ENCODE measurements at regions not wholly inside any gene's neighbourhood (a gene's known extent, or its start where the extent isn't known, plus 50 kb on each side); places are given as distances from the start of the nearest gene placed in this dataset.

DNA sequence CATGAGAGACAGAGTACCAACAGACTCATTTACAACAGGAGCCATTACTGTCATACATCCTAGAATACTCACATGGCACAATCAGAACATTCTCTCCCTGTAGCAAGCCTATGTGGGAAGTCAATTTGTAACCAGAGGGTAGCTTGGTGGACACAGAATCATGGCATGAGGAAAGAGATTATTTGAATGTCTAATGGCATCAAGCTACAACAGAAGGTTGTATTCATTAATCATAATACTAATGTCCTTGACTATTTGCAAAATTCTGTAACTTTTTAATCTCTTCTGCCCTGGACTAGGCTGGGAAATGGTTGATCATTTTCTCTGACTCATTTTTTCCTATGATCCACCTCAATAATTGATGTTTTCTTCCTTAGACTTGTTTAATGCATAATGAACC, 345.2 kb upstream of the IL12A start:
- intact Hi-C loops (cut with DNase I), result no loop called here
- no peaks in the 10 kb centered on the region for H3K27me3 ChIP-seq
- no peaks in the 10 kb centered on the region for H3K9me3 ChIP-seq
- no peaks in the 10 kb centered on the region for H3K4me1 ChIP-seq
- no peaks in the 10 kb centered on the region for H3K36me3 ChIP-seq
- no peak for DNase-seq
- no peak overlapping the region for H3K4me3 ChIP-seq
- H3K27ac ChIP-seq, result no peak overlapping the region
- TF ChIP-seq POLR2AphosphoS5 (IDR thresholded peaks at IDR 0.05) (no peak), EP300 (IDR thresholded peaks at IDR 0.05) (no peak), POLR2A (IDR thresholded peaks at IDR 0.05) (no peak)
- TF ChIP-seq, protein P1, sequence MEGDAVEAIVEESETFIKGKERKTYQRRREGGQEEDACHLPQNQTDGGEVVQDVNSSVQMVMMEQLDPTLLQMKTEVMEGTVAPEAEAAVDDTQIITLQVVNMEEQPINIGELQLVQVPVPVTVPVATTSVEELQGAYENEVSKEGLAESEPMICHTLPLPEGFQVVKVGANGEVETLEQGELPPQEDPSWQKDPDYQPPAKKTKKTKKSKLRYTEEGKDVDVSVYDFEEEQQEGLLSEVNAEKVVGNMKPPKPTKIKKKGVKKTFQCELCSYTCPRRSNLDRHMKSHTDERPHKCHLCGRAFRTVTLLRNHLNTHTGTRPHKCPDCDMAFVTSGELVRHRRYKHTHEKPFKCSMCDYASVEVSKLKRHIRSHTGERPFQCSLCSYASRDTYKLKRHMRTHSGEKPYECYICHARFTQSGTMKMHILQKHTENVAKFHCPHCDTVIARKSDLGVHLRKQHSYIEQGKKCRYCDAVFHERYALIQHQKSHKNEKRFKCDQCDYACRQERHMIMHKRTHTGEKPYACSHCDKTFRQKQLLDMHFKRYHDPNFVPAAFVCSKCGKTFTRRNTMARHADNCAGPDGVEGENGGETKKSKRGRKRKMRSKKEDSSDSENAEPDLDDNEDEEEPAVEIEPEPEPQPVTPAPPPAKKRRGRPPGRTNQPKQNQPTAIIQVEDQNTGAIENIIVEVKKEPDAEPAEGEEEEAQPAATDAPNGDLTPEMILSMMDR (IDR thresholded peaks at IDR 0.05), result no peak

DNA sequence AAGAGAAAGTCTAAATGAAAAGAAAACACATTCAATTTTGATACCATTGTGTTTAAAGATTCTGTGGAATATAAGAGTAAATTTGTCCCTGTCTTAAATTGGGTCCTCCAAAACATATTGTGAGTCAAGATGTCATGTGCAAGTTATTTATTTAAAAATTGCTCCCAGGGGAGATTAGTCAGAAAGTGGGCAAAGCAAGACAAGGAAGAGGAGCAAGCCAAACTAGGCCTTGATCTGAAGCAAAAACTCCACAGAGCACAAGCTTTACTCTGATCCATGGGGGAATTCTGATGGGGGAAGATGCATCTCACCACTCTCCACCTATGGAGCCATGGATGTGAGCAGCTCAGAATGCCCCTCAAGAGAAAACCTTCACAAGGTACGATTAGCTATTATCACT, 342.8 kb upstream of the IL12A start:
- no peak overlapping the region for H3K27ac ChIP-seq
- H3K36me3 ChIP-seq, result no peaks in the 10 kb centered on the region
- TF ChIP-seq POLR2A (IDR thresholded peaks at IDR 0.05), result no peak
- TF ChIP-seq, protein P1 (IDR thresholded peaks at IDR 0.05), result no peak
- no peak for TF ChIP-seq EP300 (IDR thresholded peaks at IDR 0.05)
- no peak for TF ChIP-seq POLR2AphosphoS5 (IDR thresholded peaks at IDR 0.05)
- H3K27me3 ChIP-seq, result no peaks in the 10 kb centered on the region
- WGBS, 2 donors, result 88 to 93% methylated on average over 1 of the region's 1 CpG
- no peaks in the 10 kb centered on the region for H3K9me3 ChIP-seq
- no peak for DNase-seq
- H3K4me1 ChIP-seq, result no peaks in the 10 kb centered on the region
- H3K4me3 ChIP-seq, result no peak overlapping the region
- intact Hi-C loops (cut with DNase I), result no loop called here

GRCh38 chr3:159649951-159650350, 338.7 kb upstream of the IL12A start:
- intact Hi-C loops (cut with DNase I), result no loop called here
- TF ChIP-seq POLR2AphosphoS5 (IDR thresholded peaks at IDR 0.05) (no peak), EP300 (IDR thresholded peaks at IDR 0.05) (no peak), POLR2A (IDR thresholded peaks at IDR 0.05) (no peak)
- TF ChIP-seq, protein P1 (IDR thresholded peaks at IDR 0.05), result no peak

DNA sequence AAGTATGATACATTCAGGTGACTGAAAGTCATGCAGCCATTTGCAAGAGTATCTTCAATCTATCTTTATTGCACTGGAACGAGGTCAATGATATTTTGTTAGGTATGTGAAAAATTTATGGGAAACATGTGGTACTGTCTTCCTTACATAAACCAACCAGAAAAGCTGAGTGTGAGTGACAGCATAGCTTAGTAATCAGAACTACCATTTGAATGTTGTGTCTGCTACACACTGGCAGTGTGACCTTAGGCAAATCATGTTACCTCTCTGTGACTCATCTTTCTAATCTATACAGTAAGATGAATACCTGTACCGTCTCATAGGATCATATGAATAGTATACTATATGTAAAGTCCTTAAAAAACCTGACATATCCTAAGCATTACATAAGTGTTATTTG, 337.9 kb upstream of the IL12A start:
- Histone ChIP-seq H3K36me3 (no peaks in the 10 kb centered on the region), H3K9me3 (no peaks in the 10 kb centered on the region), H3K4me3 (no peak overlapping the region), H3K4me1 (no peaks in the 10 kb centered on the region), H3K27ac (no peak overlapping the region), H3K27me3 (no peaks in the 10 kb centered on the region)
- DNase-seq, result no peak
- 31 to 60% methylated on average over 2 of the region's 2 CpGs for WGBS, 2 donors
- TF ChIP-seq, protein P1 (IDR thresholded peaks at IDR 0.05), result no peak
- TF ChIP-seq EP300 (IDR thresholded peaks at IDR 0.05) (no peak), POLR2AphosphoS5 (IDR thresholded peaks at IDR 0.05) (no peak), POLR2A (IDR thresholded peaks at IDR 0.05) (no peak)
- intact Hi-C loops (cut with DNase I), result no loop called here

More at GRCh38 chr3:159649951-159650350, 338.7 kb upstream of the IL12A start:
- Histone ChIP-seq H3K4me1 (no peaks in the 10 kb centered on the region), H3K27me3 (no peaks in the 10 kb centered on the region), H3K36me3 (no peaks in the 10 kb centered on the region), H3K9me3 (no peaks in the 10 kb centered on the region), H3K4me3 (no peak overlapping the region), H3K27ac (no peak overlapping the region)
- no peak for DNase-seq

GRCh38 chr3:159652452-159652851, 336.2 kb upstream of the IL12A start:
- no peak overlapping the region for H3K27ac ChIP-seq
- DNase-seq, result no peak
- no peaks in the 10 kb centered on the region for H3K27me3 ChIP-seq
- H3K4me3 ChIP-seq, result no peak overlapping the region
- intact Hi-C loops (cut with DNase I), result no loop called here
- no peak for TF ChIP-seq POLR2AphosphoS5 (IDR thresholded peaks at IDR 0.05)
- no peak for TF ChIP-seq EP300 (IDR thresholded peaks at IDR 0.05)
- no peak for TF ChIP-seq POLR2A (IDR thresholded peaks at IDR 0.05)
- TF ChIP-seq, protein P1 (IDR thresholded peaks at IDR 0.05), result no peak
- no peaks in the 10 kb centered on the region for H3K4me1 ChIP-seq
- H3K9me3 ChIP-seq, result no peaks in the 10 kb centered on the region
- WGBS, 2 donors, result 13 to 53% methylated on average over 2 of the region's 2 CpGs
- no peaks in the 10 kb centered on the region for H3K36me3 ChIP-seq
